IMR-90 (cell line): ENCODE measurements at regions not wholly inside any gene's neighbourhood (a gene's known extent, or its start where the extent isn't known, plus 50 kb on each side); places are given as distances from the start of the nearest gene placed in this dataset.

Experiments
- ATAC-seq: fragments of 200-7000 bp; cut with Tn5 transposase; 2 replicates; pipeline ENCODE4 v1.9.1; 2020; ENCODE audit warnings: low read depth, mild to moderate bottlenecking, moderate library complexity
- BruUV-seq: library from RNA; stranded (reverse); fragments of 400-500 nt; replicated peaks from 2 replicates; lab custom pipeline; 2021; lab: Mats Ljungman, UMichigan
- CTCF ChIA-PET: fragments of 300-600 bp; formaldehyde crosslinking; extraction: SDS; loops from one replicate; lab custom pipeline; 2021; ENCODE audit warnings: antibody characterized with exemption; lab: Yijun Ruan, JAX
- POLR2A ChIA-PET: fragments of 300-600 bp; sonication (Branson Sonifier 250); formaldehyde crosslinking; loops from one replicate; lab custom pipeline; 2022; ENCODE audit warnings: antibody characterized with exemption; ENCODE audit not compliant: unreplicated experiment; lab: Charles Lee
- DNase-seq: peaks from one replicate; pipeline ENCODE4 v3.0.0; 2013
- H2AFZ ChIP-seq: replicated peaks from 2 replicates; pipeline ENCODE3; 2013; ENCODE audit warnings: low read length, mild to moderate bottlenecking; ENCODE audit not compliant: poor library complexity
- H2AK5ac ChIP-seq: 2 replicates; pipeline ENCODE4 v1.6.1; 2013; ENCODE audit warnings: low read depth, low read length, inconsistent platforms
- H2AK9ac ChIP-seq: replicated peaks from 2 replicates; pipeline ENCODE3; 2013; ENCODE audit warnings: mild to moderate bottlenecking, low read depth, low read length, moderate library complexity; ENCODE audit not compliant: poor library complexity
- H2BK120ac ChIP-seq: 2 replicates; pipeline ENCODE4 v1.6.1; 2013; ENCODE audit warnings: low read depth, low read length, inconsistent platforms
- H2BK15ac ChIP-seq: 3 replicates; pipeline ENCODE4 v1.6.1; 2013; ENCODE audit warnings: low read depth, low read length, inconsistent platforms
- H2BK20ac ChIP-seq: 2 replicates; pipeline ENCODE4 v1.6.1; 2013; ENCODE audit warnings: low read depth, mild to moderate bottlenecking, inconsistent platforms, low read length, moderate library complexity
- H2BK5ac ChIP-seq: 2 replicates; pipeline ENCODE4 v1.6.1; 2013; ENCODE audit warnings: mild to moderate bottlenecking, low read depth, low read length, inconsistent platforms; ENCODE audit not compliant: poor library complexity, severe bottlenecking
- H3K14ac ChIP-seq: replicated peaks from 2 replicates; pipeline ENCODE4 v1.6.1; 2013; ENCODE audit warnings: low read depth, low read length, inconsistent platforms
- H3K18ac ChIP-seq: 2 replicates; pipeline ENCODE4 v1.6.1; 2013; ENCODE audit warnings: low read depth, low read length, control low read depth
- H3K23ac ChIP-seq: 2 replicates; pipeline ENCODE4 v1.6.1; 2013; ENCODE audit warnings: low read depth, low read length, inconsistent platforms
- H3K27ac ChIP-seq: 2 replicates; pipeline ENCODE4 v1.5.1; 2013; ENCODE audit warnings: mild to moderate bottlenecking, control low read depth, low read length; ENCODE audit not compliant: insufficient read depth
- H3K27me3 ChIP-seq: 2 replicates; pipeline ENCODE4 v1.6.1; 2013; ENCODE audit warnings: low read length; ENCODE audit not compliant: control insufficient read depth, insufficient read depth
- H3K36me3 ChIP-seq: 2 replicates; pipeline ENCODE4 v1.6.1; 2013; ENCODE audit warnings: low read length, mixed read lengths; ENCODE audit not compliant: control insufficient read depth, insufficient read depth
- H3K4ac ChIP-seq: 2 replicates; pipeline ENCODE4 v1.6.1; 2013; ENCODE audit warnings: low read depth, low read length, inconsistent platforms
- H3K4me1 ChIP-seq: 2 replicates; pipeline ENCODE4 v1.6.1; 2013; ENCODE audit warnings: low read length, mixed read lengths; ENCODE audit not compliant: control insufficient read depth, insufficient read depth
- H3K4me2 ChIP-seq: 2 replicates; pipeline ENCODE4 v1.6.1; 2013; ENCODE audit warnings: low read depth, mild to moderate bottlenecking, control low read depth, low read length, moderate library complexity
- H3K4me3 ChIP-seq: 2 replicates; pipeline ENCODE4 v1.5.1; 2013; ENCODE audit warnings: low read depth, mild to moderate bottlenecking, control low read depth, low read length, moderate library complexity; ENCODE audit not compliant: insufficient read depth
- H3K56ac ChIP-seq: 2 replicates; pipeline ENCODE4 v1.6.1; 2013; ENCODE audit warnings: low read length, inconsistent platforms; ENCODE audit not compliant: insufficient read depth; ENCODE audit errors: extremely low read depth
- H3K79me1 ChIP-seq, 2 experiments: 2 replicates each; pipeline ENCODE4 v1.6.1; 2013; ENCODE audit warnings: low read length in 2 of 2, inconsistent platforms in 1 of 2, low read depth in 1 of 2
- H3K9ac ChIP-seq: 2 replicates; pipeline ENCODE4 v1.6.1; 2013; ENCODE audit warnings: low read depth, low read length, control low read depth
- H3K9me1 ChIP-seq: 2 replicates; pipeline ENCODE4 v1.6.1; 2013; ENCODE audit warnings: low read length, inconsistent platforms; ENCODE audit not compliant: insufficient read depth
- H3K9me3 ChIP-seq: 2 replicates; pipeline ENCODE4 v1.6.1; 2013; ENCODE audit warnings: low read length; ENCODE audit not compliant: control insufficient read depth, insufficient read depth
- H4K20me1 ChIP-seq: 2 replicates; pipeline ENCODE4 v1.6.1; 2013; ENCODE audit warnings: low read length, inconsistent platforms; ENCODE audit not compliant: insufficient read depth
- H4K5ac ChIP-seq: 2 replicates; pipeline ENCODE4 v1.6.1; 2013; ENCODE audit warnings: mild to moderate bottlenecking, low read depth, low read length, control low read depth
- H4K8ac ChIP-seq, 2 experiments: 2 replicates each; pipeline ENCODE4 v1.6.1; 2013; ENCODE audit warnings: low read depth in 2 of 2, low read length in 2 of 2, control low read depth in 1 of 2, inconsistent platforms in 1 of 2
- H4K91ac ChIP-seq: 2 replicates; pipeline ENCODE4 v1.6.1; 2013; ENCODE audit warnings: low read depth, low read length, inconsistent platforms; ENCODE audit not compliant: insufficient read depth
- BHLHE40 ChIP-seq: fragments of 150-350 bp; IDR thresholded peaks from 2 replicates; pipeline ENCODE4 v1.6.1; 2016; ENCODE audit warnings: mild to moderate bottlenecking, low read depth, low read length
- CEBPB ChIP-seq: IDR thresholded peaks from 2 replicates; pipeline ENCODE4 v1.6.1; 2012; ENCODE audit warnings: low read depth, low read length, improper control_type of control experiment
- CHD1 ChIP-seq: IDR thresholded peaks from 2 replicates; pipeline ENCODE4 v1.6.1; 2012; ENCODE audit warnings: low read depth, low read length, improper control_type of control experiment
- CTCF ChIP-seq: conservative IDR thresholded peaks from 2 replicates; pipeline ENCODE4 v1.5.1; 2012; ENCODE audit warnings: mild to moderate bottlenecking, low read depth, low read length, improper control_type of control experiment
- ELK1 ChIP-seq: fragments of 150-350 bp; IDR thresholded peaks from 2 replicates; pipeline ENCODE4 v1.6.1; 2016; ENCODE audit warnings: low read depth, mild to moderate bottlenecking, low read length, moderate library complexity, borderline replicate concordance
- FOS ChIP-seq: fragments of 150-350 bp; IDR thresholded peaks from 2 replicates; pipeline ENCODE4 v1.6.1; 2016; ENCODE audit warnings: low read depth, low read length
- MAFK ChIP-seq: IDR thresholded peaks from 2 replicates; pipeline ENCODE4 v1.6.1; 2012; ENCODE audit warnings: low read depth, low read length, improper control_type of control experiment
- MAZ ChIP-seq: IDR thresholded peaks from 2 replicates; pipeline ENCODE4 v1.6.1; 2012; ENCODE audit warnings: low read depth, mild to moderate bottlenecking, low read length, improper control_type of control experiment, moderate library complexity, borderline replicate concordance
- MXI1 ChIP-seq: IDR thresholded peaks from 2 replicates; pipeline ENCODE4 v1.6.1; 2012; ENCODE audit warnings: low read depth, mild to moderate bottlenecking, low read length, moderate library complexity, borderline replicate concordance
- NFE2L2 ChIP-seq: fragments of 150-350 bp; IDR thresholded peaks from 2 replicates; pipeline ENCODE4 v1.6.1; 2016; ENCODE audit warnings: low read depth, mild to moderate bottlenecking, low read length
- POLR2A ChIP-seq: IDR thresholded peaks from 2 replicates; pipeline ENCODE4 v1.6.1; 2012; ENCODE audit warnings: mild to moderate bottlenecking, low read depth, low read length
- RAD21 ChIP-seq: IDR thresholded peaks from 2 replicates; pipeline ENCODE4 v1.6.1; 2012; ENCODE audit warnings: low read length, improper control_type of control experiment
- RCOR1 ChIP-seq: IDR thresholded peaks from 2 replicates; pipeline ENCODE4 v1.6.1; 2012; ENCODE audit warnings: mild to moderate bottlenecking, low read length, improper control_type of control experiment; ENCODE audit not compliant: insufficient replicate concordance
- RFX5 ChIP-seq: IDR thresholded peaks from 2 replicates; pipeline ENCODE4 v1.8.0; 2012; ENCODE audit warnings: low read depth, mild to moderate bottlenecking, low read length, moderate library complexity
- SMC3 ChIP-seq: fragments of 150-350 bp; IDR thresholded peaks from 2 replicates; pipeline ENCODE4 v1.6.1; 2016; ENCODE audit warnings: low read depth, mild to moderate bottlenecking, antibody characterized with exemption, low read length, moderate library complexity
- USF2 ChIP-seq: fragments of 150-350 bp; IDR thresholded peaks from 2 replicates; pipeline ENCODE4 v1.6.1; 2017; ENCODE audit warnings: mild to moderate bottlenecking, antibody characterized with exemption, low read length, low read depth
- WGBS, 2 experiments: methylation state at CpG; one replicate each; pipeline versions ENCODE4 v1.1.5 to v1.1.7; 2013; ENCODE audit warnings: missing lambda C conversion rate in 2 of 2; ENCODE audit not compliant: insufficient read length in 1 of 2; ENCODE audit errors: extremely low coverage in 2 of 2; 5-methylcytosine and 5-hydroxymethylcytosine counted together
- dilution Hi-C: fragments of 300-500 bp; cut with HindIII; formaldehyde crosslinking; loops from one replicate; pipeline ENCODE4 v1.14.3; 2018; ENCODE audit warnings: low sequenced_read_pairs; ENCODE audit not compliant: unreplicated experiment
- in situ Hi-C: fragments of 300-500 bp; cut with MboI; formaldehyde crosslinking; loops from 3 replicates; pipeline ENCODE4 v1.14.3; 2019; ENCODE audit warnings: low sequenced_read_pairs, inconsistent platforms, mixed read lengths
- intact Hi-C: fragments of 100-400 bp; cut with micrococcal nuclease; formaldehyde crosslinking; loops from 2 replicates; pipeline ENCODE4 v1.10.0; 2022

GRCh38 chr9:82421498-82421897 is 432.9 kb downstream of the SPATA31D1 start:
- no peak overlapping the region for H3K4me2 ChIP-seq
- H2BK20ac ChIP-seq: no peak overlapping the region
- POLR2A ChIA-PET: no interaction called here
- no peak for TF ChIP-seq CEBPB
- no peak for TF ChIP-seq CHD1
- no peak for TF ChIP-seq MXI1
- no peak for TF ChIP-seq RCOR1
- no peak for TF ChIP-seq RFX5
- no peak for TF ChIP-seq FOS
- no peak for TF ChIP-seq USF2
- no peak for TF ChIP-seq MAFK
- TF ChIP-seq MAZ: no peak
- TF ChIP-seq ELK1: no peak
- no peak for TF ChIP-seq BHLHE40
- TF ChIP-seq RAD21: no peak
- no peak for TF ChIP-seq SMC3
- no peak for TF ChIP-seq POLR2A
- no peak for TF ChIP-seq NFE2L2
- TF ChIP-seq CTCF: no peak
- no peak overlapping the region for H2BK120ac ChIP-seq
- no peaks in the 10 kb centered on the region for H4K20me1 ChIP-seq
- H3K14ac ChIP-seq: no peak overlapping the region
- no peaks in the 10 kb centered on the region for H3K4me1 ChIP-seq
- ATAC-seq: no peak
- H3K4ac ChIP-seq: no peak overlapping the region
- no peak overlapping the region for H2AFZ ChIP-seq
- no peak overlapping the region for H4K91ac ChIP-seq
- no peaks in the 10 kb centered on the region for H3K9me3 ChIP-seq
- intact Hi-C loops: no loop called here
- in situ Hi-C loops: no loop called here
- no peak overlapping the region for H2AK9ac ChIP-seq
- H2BK5ac ChIP-seq: no peak overlapping the region
- H2BK15ac ChIP-seq: no peak overlapping the region
- H3K27ac ChIP-seq: no peak overlapping the region
- no peaks in the 10 kb centered on the region for H3K36me3 ChIP-seq
- H3K4me3 ChIP-seq: no peak overlapping the region
- H3K79me1 ChIP-seq: no peaks in the 10 kb centered on the region
- no peak overlapping the region for H3K23ac ChIP-seq
- CTCF ChIA-PET: no interaction called here
- H3K56ac ChIP-seq: no peak overlapping the region
- H3K9me1 ChIP-seq: no peaks in the 10 kb centered on the region
- no peak for DNase-seq
- BruUV-seq: no TSS peak
- H4K5ac ChIP-seq: no peak overlapping the region
- no peak overlapping the region for H4K8ac ChIP-seq
- no peak overlapping the region for H3K18ac ChIP-seq
- H3K27me3 ChIP-seq: no peaks in the 10 kb centered on the region
- dilution Hi-C loops: no loop called here
- H2AK5ac ChIP-seq: no peak overlapping the region
- 79% methylated on average over 2 of the region's 6 CpGs; no CpG with 5 or more reads in 1 of the 2 experiments for WGBS, 2 experiments
- no peak overlapping the region for H3K9ac ChIP-seq
